ENCODE measurements at regions not wholly inside any gene's neighbourhood (a gene's known extent, or its start where the extent isn't known, plus 50 kb on each side); places are given as distances from the start of the nearest gene placed in this dataset.

DNA sequence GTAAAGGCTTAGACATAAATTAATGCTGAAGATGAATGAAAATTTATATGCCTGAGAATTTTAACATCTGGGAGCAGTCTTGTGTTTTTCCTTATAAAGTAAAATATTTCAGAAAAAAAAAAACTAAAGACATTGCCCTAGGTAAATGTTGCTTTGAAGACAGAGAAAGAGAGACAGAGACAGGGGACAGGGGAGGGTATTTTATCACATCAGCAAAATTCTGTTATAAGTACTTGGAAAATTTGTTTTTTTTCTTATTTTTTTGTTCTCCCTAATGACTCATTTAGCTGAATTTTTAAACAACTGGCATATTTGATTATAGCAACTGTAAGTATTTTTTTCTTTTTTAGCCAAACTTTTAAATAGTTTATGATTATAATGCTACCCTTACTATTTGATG is 1540.6 kb upstream of the GBE1 start:
- Mint-ChIP-seq H3K9me3 (peaks cover 0 to 6% of the 10 kb centered on the region in 2 experiments; a peak in 3 of 5 replicates), H3K27ac (no peak overlapping the region), H3K4me1 (no peaks in the 10 kb centered on the region), H3K36me3 (ENCODE audit: insufficient read depth in 1 of 3, low read depth in 3 of 3) (peaks cover 0 to 7% (median 2%) of the 10 kb centered on the region in 3 experiments; a peak in 2 of 7 replicates), H3K27me3 (ENCODE audit: low read depth) (no peaks in the 10 kb centered on the region), H3K4me3 (no peak overlapping the region)
- H3K14ac ChIP-seq (ENCODE audit: insufficient read depth, low read length), result no peak overlapping the region
- no peak overlapping the region for H4K5ac ChIP-seq (ENCODE audit: insufficient read length, low read depth, low read length)
- no peak overlapping the region for H2BK12ac ChIP-seq (ENCODE audit: insufficient read length, low read depth, low read length)
- H3K27me3 ChIP-seq (ENCODE audit: insufficient read depth, low read length), result no peaks in the 10 kb centered on the region
- no peak overlapping the region for H2BK15ac ChIP-seq (ENCODE audit: low read depth, low read length)
- H3K9me3 ChIP-seq (ENCODE audit: control insufficient read depth, low read depth, low read length), result no peaks in the 10 kb centered on the region
- no peak overlapping the region for H4K8ac ChIP-seq (replicated peaks; ENCODE audit: insufficient read length, low read depth, low read length)
- no peak overlapping the region for H3K4ac ChIP-seq (ENCODE audit: low read depth, low read length)
- no peaks in the 10 kb centered on the region for H3K23me2 ChIP-seq (ENCODE audit: insufficient read length, low read depth, low read length, poor library complexity, severe bottlenecking)
- H4K20me1 ChIP-seq (ENCODE audit: control insufficient read depth, insufficient read depth, insufficient read length), result no peaks in the 10 kb centered on the region
- H4K91ac ChIP-seq (ENCODE audit: insufficient read length, low read depth, low read length), result no peak overlapping the region
- no peak overlapping the region for H3K56ac ChIP-seq (ENCODE audit: insufficient read length, low read depth, low read length)
- H3K4me1 ChIP-seq (ENCODE audit: insufficient read depth, low read length), result no peaks in the 10 kb centered on the region
- H3K27ac ChIP-seq (ENCODE audit: insufficient read length, low read depth, low read length), result no peak overlapping the region
- no peak overlapping the region for H2BK20ac ChIP-seq (ENCODE audit: low read depth, low read length, poor library complexity, severe bottlenecking)
- no peak overlapping the region for H2AK5ac ChIP-seq (ENCODE audit: insufficient read length, low read length)
- H3K23ac ChIP-seq (ENCODE audit: insufficient read length, low read depth, low read length), result no peak overlapping the region
- H3T11ph ChIP-seq (ENCODE audit: low read length), result no peak overlapping the region
- H2BK5ac ChIP-seq (ENCODE audit: insufficient read length, low read length), result no peak overlapping the region
- H3K79me1 ChIP-seq (ENCODE audit: insufficient read depth, low read depth, low read length, poor library complexity, severe bottlenecking), result no peaks in the 10 kb centered on the region
- H3K9ac ChIP-seq (ENCODE audit: extremely low read depth, insufficient read length, low read length), result no peak overlapping the region
- DNase-seq, result no peak
- no peak overlapping the region for H3K4me2 ChIP-seq (ENCODE audit: insufficient read depth, insufficient read length, low read length)
- TF ChIP-seq, protein P1, sequence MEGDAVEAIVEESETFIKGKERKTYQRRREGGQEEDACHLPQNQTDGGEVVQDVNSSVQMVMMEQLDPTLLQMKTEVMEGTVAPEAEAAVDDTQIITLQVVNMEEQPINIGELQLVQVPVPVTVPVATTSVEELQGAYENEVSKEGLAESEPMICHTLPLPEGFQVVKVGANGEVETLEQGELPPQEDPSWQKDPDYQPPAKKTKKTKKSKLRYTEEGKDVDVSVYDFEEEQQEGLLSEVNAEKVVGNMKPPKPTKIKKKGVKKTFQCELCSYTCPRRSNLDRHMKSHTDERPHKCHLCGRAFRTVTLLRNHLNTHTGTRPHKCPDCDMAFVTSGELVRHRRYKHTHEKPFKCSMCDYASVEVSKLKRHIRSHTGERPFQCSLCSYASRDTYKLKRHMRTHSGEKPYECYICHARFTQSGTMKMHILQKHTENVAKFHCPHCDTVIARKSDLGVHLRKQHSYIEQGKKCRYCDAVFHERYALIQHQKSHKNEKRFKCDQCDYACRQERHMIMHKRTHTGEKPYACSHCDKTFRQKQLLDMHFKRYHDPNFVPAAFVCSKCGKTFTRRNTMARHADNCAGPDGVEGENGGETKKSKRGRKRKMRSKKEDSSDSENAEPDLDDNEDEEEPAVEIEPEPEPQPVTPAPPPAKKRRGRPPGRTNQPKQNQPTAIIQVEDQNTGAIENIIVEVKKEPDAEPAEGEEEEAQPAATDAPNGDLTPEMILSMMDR (conservative IDR thresholded peaks at IDR 0.05), result no peak
- H2AFZ ChIP-seq (ENCODE audit: low read length), result no peak overlapping the region
- H3K18ac ChIP-seq (ENCODE audit: insufficient read length, low read depth, low read length), result no peak overlapping the region
- H2BK120ac ChIP-seq (ENCODE audit: low read depth, low read length, poor library complexity, severe bottlenecking), result no peak overlapping the region
- no peaks in the 10 kb centered on the region for H3K79me2 ChIP-seq (ENCODE audit: insufficient read depth, low read length)
